HG03097 (cell line): ENCODE measurements at regions not wholly inside any gene's neighbourhood (a gene's known extent, or its start where the extent isn't known, plus 50 kb on each side); places are given as distances from the start of the nearest gene placed in this dataset.

Experiments used
- ATAC-seq: cut with Tn5 transposase; IDR thresholded peaks from one replicate; pipeline ENCODE4 v1.9.1; 2021; ENCODE audit not compliant: unreplicated experiment, low FRiP score

DNA sequence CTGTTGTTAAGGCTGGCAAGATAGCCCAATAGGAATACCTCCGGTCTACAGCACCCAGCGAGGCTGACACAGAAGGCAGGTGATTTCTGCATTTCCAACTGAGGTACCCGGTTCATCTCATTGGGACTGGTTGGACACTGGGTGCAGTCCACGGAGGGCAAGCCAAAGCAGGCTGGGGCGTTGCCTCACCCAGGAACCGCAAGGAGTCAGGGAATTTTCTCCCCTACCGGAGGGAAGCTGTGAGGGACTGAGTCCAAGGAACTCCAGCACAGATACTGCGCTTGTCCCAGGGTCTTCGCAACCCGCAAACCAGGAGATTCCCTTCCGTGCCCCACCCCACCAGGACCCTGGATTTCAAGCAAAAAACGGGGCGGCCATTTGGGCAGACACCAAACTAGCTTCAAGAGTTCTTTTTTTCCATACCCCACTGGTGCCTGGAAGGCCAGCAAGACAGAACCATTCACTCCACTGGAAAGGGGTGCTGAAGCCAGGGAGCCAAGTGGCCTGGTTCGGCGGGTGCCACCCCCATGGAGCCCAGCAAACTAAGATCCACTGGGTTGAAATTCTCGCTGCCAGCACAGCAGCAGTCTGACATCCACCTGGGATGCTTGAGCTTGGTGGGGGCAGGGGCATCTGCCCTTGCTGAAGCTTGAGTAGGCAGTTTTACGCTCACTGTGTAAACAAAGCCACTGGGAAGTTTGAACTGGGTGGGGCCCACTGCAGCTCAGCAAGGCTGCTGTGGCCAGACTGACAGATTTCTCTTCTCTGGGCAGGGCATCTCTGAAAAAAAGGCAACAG lies 647.2 kb downstream of the BNC2 start:
- no peak for ATAC-seq

DNA sequence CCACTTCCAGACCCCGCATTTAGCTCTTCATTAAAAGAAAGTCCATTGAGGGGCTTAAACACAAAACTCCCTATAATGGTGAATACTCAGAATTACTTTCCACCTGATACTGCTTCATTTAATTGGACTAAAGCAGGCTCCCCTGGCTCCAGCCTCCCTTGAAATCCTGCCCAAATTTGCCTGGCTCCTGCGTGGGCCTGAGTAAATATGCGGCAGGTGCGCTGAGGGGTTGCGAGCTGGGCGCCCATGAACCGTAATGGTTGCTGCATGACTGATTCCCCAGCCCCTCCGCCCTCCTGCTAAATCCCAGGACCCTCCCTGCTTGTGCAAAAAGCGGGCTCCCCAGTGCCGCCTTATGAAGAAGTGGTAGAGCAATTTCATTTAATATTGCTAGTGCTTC lies 639.7 kb downstream of the BNC2 start:
- ATAC-seq: no peak

DNA sequence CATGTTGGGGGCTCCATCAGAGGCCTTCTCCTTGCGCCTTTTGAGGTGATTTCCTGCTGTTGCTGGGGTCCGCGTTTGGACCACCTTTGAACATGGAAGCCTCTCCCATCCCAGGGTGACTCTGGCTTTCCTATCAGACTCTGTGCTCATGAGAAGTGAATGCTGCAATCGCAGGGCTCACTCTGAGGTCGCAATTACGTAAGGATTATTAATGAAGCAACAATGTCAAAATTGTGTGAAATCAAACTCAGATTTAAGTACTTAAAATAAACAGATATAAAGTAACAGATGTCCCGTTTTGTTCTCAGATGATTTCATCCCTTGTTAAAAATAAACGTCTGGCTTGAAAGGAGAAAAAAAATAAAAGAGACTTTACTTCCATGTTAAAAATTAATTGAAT lies 634.2 kb downstream of the BNC2 start:
- ATAC-seq: no peak

DNA sequence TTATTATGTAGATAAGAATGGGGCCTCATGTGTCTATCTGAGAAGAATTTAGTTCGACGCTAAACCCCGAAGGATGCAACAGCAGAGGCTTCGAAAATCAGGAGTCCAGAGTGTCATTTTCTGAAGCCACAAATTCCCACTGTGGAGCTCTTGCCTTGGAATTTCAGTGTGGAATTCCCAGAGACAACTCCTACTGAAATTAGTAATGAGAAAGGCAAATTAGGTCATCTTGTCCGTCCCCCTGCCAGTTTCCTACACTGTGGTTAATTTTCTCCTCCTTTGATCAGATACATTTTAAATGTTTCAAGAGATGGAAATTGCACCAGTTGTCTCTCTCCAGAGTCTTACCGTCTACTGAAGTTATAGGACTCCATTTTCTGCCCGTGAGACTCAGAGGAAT lies 633.6 kb downstream of the BNC2 start:
- ATAC-seq: no peak

DNA sequence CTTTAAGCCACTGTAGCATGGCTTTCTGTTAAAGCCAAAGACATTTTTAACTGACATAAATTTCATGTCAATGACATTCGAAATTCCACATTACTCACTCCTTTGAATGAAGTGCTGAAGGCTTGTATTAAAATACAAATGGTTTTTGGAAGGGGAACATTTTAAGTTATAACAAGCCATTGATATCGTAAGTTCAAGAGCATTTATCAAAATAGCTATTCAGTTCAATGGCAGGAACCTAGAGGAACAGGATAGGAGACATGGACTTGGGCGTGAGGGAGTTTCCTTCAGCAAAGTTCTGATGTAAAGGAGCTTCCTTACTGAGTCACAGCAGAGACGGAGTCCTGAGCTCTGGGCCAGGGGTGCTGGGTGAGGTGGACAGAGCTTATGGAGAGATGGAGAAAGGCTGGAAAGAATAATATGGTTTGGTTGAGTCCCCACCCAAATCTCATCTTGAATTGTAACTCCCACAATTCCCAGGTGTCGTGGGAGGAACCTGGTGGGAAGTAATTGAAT lies 631.8 kb downstream of the BNC2 start:
- ATAC-seq: no peak

DNA sequence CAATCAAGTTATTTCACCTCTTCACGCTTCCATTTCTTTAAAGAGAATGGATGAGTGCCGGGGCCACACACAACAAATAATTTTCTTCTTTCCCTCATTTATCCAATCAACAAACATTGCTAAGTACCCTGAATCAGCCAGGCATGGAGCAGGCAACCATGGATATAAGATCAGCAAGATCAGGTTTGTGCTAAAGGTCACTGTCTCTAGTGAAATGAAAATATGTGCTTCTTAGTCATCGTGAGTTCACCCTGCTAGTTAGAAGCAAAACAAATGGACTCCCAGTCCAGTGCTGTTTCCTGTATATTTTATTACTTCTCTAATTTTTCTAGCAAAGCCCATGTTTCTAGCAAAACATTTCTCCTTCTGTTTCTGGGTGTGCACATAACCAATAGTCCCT lies 629.2 kb downstream of the BNC2 start:
- no peak for ATAC-seq

DNA sequence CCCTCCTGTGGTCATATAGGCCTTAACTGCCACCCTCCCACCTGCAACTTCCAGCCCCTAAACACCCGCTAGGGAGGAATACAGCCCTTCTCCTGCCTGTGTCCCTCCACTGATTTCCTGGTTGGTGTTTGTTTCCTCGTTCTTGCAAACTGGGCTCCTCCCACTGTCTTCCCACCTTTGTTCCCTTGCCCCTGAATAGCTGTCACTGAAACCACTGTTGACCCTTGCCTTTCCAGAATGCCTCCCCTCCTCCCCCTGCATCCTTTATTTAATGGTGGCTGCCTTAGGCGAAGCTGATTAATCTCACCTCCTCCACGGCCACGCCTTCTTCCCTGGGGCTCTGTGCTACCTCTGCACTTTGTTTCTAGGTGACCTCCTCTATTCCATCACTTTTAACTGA lies 626.7 kb downstream of the BNC2 start:
- no peak for ATAC-seq

DNA sequence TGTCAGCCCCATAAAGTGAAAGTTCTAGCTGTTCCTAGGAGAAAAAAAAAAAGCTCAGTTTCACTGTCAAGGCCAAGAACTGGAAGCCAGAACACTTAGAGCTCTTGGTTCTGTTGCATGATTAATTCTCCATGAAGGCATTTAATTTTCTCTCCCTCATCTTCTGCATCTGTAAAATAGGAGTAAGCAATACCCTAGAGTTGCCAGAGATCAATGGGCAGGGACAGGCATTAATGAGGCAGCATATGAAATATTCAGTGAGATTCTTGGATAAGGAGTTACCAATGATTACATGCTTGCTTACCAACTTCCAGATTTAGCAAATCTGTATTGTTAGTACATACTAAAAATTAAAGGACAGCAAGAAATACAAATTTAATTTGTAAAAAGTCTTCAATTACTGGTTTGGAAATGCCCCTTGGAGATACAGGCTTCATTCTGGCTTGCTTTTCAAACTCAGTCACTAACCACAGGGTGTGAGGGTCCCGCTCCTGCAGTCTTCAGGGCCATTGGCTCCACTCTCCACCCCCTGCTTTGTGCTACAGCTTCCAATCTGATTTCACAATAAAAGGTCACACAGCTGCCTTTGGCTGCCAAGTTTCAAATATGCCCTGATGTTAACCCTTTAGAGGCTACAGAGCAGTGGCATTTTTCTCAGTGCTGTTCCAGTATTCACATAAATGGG lies 624.6 kb downstream of the BNC2 start:
- ATAC-seq: no peak

DNA sequence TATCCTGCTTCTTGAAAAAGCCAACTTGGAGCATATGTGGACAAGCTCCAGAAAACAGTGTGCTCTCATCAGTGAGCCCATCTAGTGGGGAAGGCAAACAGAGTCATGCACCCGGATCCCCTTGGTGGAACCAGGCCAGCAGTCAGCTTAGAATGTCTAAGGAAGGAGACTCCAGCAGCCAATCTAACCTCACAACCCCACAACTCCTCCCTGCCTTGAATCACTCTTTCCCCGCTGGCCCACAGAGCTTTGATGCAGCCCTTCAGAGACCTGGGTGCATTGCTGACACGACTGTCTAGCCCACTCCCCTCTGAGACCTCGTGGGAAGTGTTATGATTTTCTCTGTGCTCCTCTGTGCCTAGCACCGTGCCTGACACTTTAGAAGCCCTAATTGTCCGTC lies 623.7 kb downstream of the BNC2 start:
- no peak for ATAC-seq

DNA sequence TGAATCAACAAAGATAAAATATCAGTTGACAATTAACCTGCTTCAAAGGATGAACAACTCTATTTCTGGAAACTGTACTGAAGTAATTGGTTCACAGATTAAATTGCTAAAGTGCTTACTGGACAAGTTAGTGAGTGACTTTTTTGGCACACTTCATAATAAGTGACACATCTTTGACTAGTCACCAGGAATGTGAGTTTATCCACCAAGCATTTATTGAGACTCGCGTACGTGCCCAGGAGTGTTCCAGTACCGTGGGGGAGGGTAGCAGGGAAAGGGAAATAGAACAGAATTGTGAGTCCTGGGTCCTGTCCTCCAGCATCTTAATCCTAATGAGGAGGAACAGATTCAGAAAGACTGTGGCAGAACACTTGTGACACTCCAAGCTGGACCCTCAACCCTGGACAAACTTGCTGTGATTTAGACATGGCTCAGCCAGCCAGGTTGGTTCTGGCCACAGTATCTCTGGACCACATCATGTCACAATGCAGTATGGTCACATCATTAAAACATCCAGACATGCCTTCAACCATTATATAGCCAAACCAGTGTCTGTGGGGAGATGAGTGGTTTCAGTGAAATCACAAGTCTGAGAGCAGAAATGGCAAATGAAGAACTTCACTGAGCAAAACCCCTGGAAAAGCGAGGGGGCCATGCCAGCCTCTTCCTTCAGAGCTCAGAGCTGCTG lies 623.1 kb downstream of the BNC2 start:
- ATAC-seq: no peak

DNA sequence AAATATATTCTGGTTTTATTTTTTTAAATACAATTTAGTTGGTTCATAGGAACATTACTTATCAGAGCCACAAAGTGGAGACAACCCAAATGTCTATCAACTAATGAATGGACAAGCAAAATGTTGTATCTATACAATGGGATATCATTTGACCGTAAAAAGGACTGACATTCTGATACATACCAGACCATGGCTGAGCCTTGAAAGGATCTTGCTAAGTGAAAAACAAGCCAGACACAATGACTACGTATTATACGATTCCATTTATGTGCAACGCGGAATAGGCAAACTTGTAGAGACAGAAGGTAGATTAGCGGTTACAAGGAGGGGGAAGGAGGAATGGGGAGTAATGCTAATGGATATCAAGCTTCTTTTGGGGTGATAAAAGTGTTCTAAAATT lies 621.6 kb downstream of the BNC2 start:
- ATAC-seq: no peak

DNA sequence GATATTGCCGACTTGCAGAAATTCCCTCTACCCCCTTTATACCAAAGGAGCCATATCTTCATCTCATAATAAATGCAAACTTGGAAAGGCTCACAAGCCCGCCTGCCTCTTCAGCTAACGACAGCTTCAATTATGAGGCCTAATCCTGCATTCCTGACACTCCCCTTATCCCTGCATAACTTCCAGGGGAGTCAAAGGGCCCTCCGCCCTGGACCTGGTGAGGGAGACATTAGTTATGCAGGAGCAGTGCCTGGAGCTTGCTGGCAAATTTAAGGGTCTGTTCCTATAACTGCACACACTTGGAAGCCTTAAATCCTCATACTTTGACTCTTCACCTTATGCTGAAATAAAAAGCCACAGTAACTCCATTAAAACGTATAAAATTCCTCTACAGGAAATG lies 617.9 kb downstream of the BNC2 start:
- ATAC-seq: no peak

DNA sequence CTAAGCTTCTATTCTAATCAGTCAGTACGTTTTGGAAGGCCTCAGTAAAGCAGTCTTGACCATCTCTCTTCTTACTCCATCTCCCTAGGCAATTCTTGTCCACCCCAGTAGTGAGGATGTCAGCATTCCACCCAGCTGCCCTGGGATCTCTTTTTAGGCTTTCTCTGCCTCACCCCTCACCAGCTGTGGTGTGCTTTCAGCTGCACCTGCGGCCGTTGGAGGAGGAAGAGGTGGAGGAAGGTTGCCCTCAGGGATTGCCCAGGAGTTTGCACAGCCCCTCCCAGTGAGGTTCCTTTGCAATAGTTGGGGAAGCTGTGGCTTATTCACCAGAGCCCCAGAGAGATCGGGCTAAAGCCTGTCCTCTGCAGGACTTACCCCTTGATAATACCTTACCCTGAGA lies 615.8 kb downstream of the BNC2 start:
- no peak for ATAC-seq

DNA sequence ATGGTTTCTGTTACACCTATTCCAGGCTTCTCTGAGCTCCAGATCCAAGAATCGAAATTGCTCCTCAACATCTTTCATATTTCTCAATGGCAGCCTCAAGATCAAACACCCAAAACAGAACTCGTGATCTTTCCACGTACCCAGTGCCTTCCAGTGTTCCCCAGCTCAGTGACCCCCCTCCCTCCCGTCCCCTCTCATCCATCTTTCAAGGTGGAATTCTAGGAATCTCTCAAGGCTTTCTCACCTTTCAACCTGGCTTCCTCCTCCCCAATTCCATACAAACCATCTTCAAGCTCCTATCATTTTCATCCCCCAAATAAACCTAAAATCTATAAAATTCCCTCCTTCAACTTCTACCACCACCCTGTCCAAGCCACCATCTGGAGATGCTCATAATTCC lies 615.3 kb downstream of the BNC2 start:
- no peak for ATAC-seq

DNA sequence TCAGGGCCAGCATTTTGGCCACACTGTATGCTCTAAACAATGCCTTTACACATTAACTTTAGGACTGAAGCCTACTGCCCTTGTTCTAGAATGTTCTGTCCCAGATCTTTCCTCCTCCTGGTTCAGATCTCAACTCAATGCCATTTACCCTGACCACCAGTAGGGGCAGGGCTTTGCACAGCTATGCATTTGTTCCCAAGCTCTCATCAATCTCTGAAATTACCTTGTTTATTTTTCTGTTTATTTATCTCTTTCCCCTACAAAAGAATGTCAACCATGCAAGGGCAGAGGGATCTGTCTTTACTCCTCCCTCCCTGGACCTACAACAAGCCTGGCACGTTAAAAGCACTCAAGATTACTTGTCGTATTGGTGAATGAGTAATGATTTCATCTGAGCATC lies 612.9 kb downstream of the BNC2 start:
- ATAC-seq: no peak

DNA sequence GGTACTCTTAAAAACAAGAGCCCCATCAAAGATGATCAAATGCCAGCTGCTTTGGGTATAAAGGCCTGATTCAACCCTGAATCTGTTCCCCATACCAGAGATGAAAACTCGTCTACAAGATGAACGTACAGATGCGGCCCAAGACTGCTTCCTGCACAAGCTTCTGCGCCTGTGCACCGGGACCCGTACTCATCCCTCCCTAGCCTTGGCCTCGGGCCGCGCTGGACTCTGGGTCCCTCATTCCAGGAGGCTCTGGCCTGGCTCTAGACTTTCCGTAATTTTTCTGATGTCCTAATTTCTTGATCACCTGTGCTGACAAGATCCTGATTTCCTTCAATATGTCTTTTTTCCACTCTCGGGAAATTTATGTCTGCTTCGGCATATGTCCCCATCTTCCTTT lies 612.3 kb downstream of the BNC2 start:
- ATAC-seq: no peak

DNA sequence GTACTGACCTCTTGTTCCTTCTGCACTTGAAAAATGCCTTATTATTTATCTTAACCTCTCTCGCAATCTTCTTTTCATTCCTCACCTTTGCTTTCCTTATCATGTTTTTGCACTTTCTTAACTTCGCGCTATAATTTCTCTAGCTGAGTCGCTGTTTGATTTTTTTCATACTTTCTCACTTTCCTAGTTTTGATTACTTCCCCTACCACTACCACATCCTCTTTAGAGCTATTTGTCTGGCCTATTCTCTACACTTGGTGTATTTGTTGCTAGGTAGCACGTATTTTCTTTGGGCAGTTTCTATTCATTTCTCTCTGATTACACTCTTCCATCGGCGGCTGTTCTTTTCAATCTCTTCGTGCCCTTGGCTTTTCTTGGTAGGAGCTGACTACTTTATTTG lies 611.8 kb downstream of the BNC2 start:
- no peak for ATAC-seq

DNA sequence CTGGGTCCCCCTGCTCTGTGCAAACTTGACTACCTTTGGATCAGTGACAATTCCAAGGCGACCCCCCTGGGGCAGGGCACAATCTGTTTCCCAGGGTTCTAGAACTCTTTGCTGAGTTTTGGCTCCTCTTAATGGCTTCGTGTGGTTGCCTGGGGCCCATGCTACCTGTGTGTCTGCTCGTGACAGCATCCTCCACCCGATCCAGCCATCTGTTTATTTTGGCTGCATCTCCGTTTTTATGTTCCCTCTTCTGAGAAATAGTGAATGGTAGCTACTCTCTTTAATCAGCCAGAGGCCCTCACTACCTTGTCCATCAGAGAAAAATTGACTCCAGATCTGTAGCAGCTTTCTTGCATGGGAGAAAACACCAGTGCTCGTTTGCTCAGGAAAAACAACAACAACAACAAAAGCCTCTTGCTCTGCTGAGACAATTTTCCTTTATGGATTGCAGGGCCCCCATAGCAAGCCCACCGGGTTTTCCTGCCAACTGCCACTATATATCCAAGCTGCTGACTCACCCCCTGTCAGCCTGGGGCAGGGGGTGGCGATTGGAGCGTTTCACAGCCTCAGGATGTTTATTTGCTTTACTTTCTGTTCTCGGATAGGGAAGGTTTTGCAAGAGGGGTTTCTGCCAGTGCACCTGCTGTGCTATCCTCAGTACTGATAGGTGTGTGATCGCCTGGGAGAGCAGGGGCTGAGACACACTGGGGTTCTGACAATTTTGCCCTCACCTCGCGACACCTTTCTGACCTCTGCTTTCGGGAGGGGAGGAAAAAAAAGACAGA lies 607.8 kb downstream of the BNC2 start:
- ATAC-seq: no peak

DNA sequence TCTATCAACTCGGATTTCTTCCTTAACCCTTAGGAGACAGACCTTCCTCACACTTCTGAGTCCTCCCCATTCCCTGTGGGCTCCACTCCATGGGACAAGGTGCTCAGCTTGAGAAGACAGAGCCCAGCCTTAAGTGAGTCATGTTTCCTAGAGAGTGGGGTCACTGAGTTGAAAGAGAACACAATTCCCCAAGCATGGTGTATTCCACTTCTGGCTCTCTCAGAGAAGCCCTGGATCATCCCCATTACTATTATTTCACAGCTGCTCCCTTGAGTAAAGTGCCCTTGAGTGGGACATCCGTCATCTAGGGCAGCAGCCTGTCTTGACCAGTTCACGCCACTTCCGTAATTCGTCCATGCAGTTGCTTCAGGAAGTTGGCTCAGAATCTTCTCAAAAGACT lies 604.8 kb downstream of the BNC2 start:
- ATAC-seq: no peak

DNA sequence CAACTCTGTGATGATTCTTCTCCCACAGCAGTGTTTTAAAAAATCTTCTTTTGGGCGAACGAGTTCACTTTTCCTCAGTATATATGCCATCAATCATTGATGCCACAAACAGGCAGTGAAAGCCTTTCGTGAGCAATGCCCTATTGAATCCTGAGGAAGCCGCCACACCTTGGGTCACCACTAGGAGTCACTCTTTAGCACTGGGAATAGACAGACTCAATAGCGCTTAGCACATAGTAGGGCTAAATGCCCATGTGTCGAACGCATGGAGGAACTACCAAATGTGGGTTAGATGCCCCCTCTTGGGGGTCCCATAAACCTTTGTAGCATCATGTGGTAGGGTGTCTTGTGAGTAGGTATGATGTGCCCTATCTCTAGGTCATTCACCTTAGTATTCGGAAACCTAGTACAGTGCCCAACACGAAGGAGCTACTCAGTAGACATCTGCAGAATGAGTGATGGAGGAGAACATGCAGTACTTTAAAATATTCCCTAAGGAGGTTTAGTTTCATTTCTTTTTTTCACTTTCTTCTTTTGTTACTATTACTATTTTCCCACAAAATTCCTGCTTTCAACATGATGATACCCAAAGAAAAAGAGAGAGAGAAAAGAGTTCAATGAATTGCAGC lies 603.7 kb downstream of the BNC2 start:
- no peak for ATAC-seq
